ENCODE measurements at regions not wholly inside any gene's neighbourhood (a gene's known extent, or its start where the extent isn't known, plus 50 kb on each side); places are given as distances from the start of the nearest gene placed in this dataset.

DNA sequence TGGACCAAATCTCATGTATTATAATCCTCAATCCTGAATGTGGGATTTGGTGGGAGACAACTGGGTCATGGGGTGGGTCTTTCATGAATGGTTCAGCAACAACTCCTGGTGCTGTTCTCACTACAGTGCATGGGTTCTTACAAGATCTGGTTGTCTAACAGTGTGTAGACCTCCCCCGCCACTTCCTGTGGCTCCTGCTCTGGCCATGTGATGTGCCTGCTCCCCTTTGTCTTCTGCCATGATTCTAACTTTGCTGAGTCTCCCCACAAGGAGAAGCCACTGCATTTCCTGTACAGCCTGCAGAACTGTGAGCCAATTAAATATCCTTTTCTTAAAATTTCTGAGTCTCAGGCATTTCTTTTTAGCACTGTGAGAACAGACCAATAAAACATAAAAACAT is 557.5 kb downstream of the GOLGA6L6 start:
- TF ChIP-seq, protein P1, sequence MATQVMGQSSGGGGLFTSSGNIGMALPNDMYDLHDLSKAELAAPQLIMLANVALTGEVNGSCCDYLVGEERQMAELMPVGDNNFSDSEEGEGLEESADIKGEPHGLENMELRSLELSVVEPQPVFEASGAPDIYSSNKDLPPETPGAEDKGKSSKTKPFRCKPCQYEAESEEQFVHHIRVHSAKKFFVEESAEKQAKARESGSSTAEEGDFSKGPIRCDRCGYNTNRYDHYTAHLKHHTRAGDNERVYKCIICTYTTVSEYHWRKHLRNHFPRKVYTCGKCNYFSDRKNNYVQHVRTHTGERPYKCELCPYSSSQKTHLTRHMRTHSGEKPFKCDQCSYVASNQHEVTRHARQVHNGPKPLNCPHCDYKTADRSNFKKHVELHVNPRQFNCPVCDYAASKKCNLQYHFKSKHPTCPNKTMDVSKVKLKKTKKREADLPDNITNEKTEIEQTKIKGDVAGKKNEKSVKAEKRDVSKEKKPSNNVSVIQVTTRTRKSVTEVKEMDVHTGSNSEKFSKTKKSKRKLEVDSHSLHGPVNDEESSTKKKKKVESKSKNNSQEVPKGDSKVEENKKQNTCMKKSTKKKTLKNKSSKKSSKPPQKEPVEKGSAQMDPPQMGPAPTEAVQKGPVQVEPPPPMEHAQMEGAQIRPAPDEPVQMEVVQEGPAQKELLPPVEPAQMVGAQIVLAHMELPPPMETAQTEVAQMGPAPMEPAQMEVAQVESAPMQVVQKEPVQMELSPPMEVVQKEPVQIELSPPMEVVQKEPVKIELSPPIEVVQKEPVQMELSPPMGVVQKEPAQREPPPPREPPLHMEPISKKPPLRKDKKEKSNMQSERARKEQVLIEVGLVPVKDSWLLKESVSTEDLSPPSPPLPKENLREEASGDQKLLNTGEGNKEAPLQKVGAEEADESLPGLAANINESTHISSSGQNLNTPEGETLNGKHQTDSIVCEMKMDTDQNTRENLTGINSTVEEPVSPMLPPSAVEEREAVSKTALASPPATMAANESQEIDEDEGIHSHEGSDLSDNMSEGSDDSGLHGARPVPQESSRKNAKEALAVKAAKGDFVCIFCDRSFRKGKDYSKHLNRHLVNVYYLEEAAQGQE (IDR thresholded peaks at IDR 0.05; ENCODE audit: low read depth): no peak
- TF ChIP-seq RAD21 (IDR thresholded peaks at IDR 0.05; ENCODE audit: low read depth): no peak
- TF ChIP-seq JUND (IDR thresholded peaks at IDR 0.05): no peak
- TF ChIP-seq CTCF (IDR thresholded peaks at IDR 0.05 in 2 of 3, conservative IDR thresholded peaks at IDR 0.05 in 1 of 3; ENCODE audit: borderline replicate concordance in 1 of 3, insufficient read depth in 1 of 3, low read depth in 2 of 3, low read length in 2 of 3): no peak
- no peak for TF ChIP-seq EZH2 (IDR thresholded peaks at IDR 0.05)
- TF ChIP-seq POLR2A (IDR thresholded peaks at IDR 0.05; ENCODE audit: borderline replicate concordance, extremely low read depth, insufficient read depth, insufficient read length): no peak
- no peak for TF ChIP-seq MAX (IDR thresholded peaks at IDR 0.05)
- TF ChIP-seq CBX3 (IDR thresholded peaks at IDR 0.05; ENCODE audit: low read depth): no peak
- TF ChIP-seq SP1 (IDR thresholded peaks at IDR 0.05; ENCODE audit: low read depth): no peak
- TF ChIP-seq POLR2AphosphoS5 (IDR thresholded peaks at IDR 0.05; ENCODE audit: low read depth, low read length): no peak
- no peak for TF ChIP-seq SIN3A (IDR thresholded peaks at IDR 0.05; ENCODE audit: low read depth)

All from HCT116 (cell line).